Prostate gland (tissue), 2 donors: ENCODE measurements at regions not wholly inside any gene's neighbourhood (a gene's known extent, or its start where the extent isn't known, plus 50 kb on each side); places are given as distances from the start of the nearest gene placed in this dataset.

Source experiments
- DNase-seq: peaks from one replicate; pipeline ENCODE4 v3.0.0-alpha.2; 2019; ENCODE audit warnings: low spot score
- H3K27ac ChIP-seq, 2 donors: fragments of 200-600 bp; sonication (generic); 2 replicates each; pipeline ENCODE4 v1.5.1; 2017 to 2019
- H3K27me3 ChIP-seq: fragments of 200-600 bp; sonication (generic); replicated peaks from 2 replicates; pipeline ENCODE4 v1.5.1; 2019; ENCODE audit not compliant: insufficient read depth
- H3K36me3 ChIP-seq, 2 donors: fragments of 200-600 bp; sonication (generic); 1 replicate in 1 of 2; 2 replicates in 1 of 2; pipeline versions ENCODE4 v1.5.1 to v1.8.1; 2017 to 2019
- H3K4me1 ChIP-seq: fragments of 200-600 bp; sonication (generic); replicated peaks from 2 replicates; pipeline ENCODE4 v1.5.1; 2019
- H3K4me3 ChIP-seq, 2 donors: fragments of 200-600 bp; sonication (generic); 2 replicates each; pipeline ENCODE4 v1.5.1; 2017 to 2019
- H3K9me3 ChIP-seq: fragments of 200-600 bp; sonication (generic); 2 replicates; pipeline ENCODE4 v1.5.1; 2017
- POLR2A ChIP-seq: fragments of 450-650 bp; IDR thresholded peaks from one replicate; pipeline ENCODE4 v1.6.1; 2016; ENCODE audit warnings: antibody characterized with exemption, mild to moderate bottlenecking
- POLR2AphosphoS5 ChIP-seq: sonication (generic); formaldehyde crosslinking; IDR thresholded peaks from one replicate; pipeline ENCODE4 v1.6.1; 2017; ENCODE audit warnings: antibody characterized with exemption
- WGBS: methylation state at CpG from one replicate; pipeline ENCODE4 v1.1.5; 2018; 5-methylcytosine and 5-hydroxymethylcytosine counted together
- intact Hi-C: fragments of 100-400 bp; cut with DNase I; formaldehyde crosslinking; loops from one replicate; pipeline ENCODE4 v1.14.2; 2022
- TF ChIP-seq, protein P1 (sequence below), 4 experiments: fragments of 200-600 bp in 2 of 4; fragments of 450-650 bp in 2 of 4; sonication (generic) in 2 of 4; IDR thresholded peaks; 1 replicate in 3 of 4; 2 replicates in 1 of 4; pipeline ENCODE4 v1.5.1; 2016 to 2019; ENCODE audit warnings: antibody characterized with exemption in 4 of 4, mild to moderate bottlenecking in 2 of 4, moderate library complexity in 2 of 4

GRCh38 chr4:188423039-188423438, 283.8 kb downstream of the TRIML1 start:
- intact Hi-C loops: no loop called here
- Histone ChIP-seq H3K27ac (no peak overlapping the region), H3K4me1 (no peaks in the 10 kb centered on the region), H3K4me3 (no peak overlapping the region), H3K36me3 (no peaks in the 10 kb centered on the region), H3K27me3 (no peaks in the 10 kb centered on the region), H3K9me3 (no peaks in the 10 kb centered on the region)
- TF ChIP-seq POLR2AphosphoS5: no peak
- TF ChIP-seq POLR2A: no peak
- 81% methylated on average over 4 of the region's 4 CpGs for WGBS
- no peak for DNase-seq

DNA sequence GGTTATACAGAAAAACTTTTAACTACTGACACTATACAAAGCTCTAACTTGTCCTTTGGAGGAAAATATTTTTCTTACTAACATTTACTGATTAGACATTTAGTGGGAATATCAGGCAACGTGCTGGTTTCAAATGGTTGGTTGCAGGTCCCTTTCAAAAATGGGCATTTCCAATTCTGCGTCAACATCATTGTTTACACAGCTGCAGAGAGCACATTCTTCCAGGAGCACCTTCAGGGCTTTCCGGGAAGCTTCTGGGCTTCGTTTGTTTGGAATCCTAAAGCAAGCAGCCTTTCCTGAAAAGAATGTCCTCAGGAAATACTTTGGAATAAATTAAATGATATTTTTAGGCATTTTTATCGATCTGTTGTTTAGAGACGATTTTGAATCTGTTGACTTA, 289.7 kb downstream of the TRIML1 start:
- peak; percentile 28 for TF ChIP-seq POLR2AphosphoS5
- TF ChIP-seq, protein P1, sequence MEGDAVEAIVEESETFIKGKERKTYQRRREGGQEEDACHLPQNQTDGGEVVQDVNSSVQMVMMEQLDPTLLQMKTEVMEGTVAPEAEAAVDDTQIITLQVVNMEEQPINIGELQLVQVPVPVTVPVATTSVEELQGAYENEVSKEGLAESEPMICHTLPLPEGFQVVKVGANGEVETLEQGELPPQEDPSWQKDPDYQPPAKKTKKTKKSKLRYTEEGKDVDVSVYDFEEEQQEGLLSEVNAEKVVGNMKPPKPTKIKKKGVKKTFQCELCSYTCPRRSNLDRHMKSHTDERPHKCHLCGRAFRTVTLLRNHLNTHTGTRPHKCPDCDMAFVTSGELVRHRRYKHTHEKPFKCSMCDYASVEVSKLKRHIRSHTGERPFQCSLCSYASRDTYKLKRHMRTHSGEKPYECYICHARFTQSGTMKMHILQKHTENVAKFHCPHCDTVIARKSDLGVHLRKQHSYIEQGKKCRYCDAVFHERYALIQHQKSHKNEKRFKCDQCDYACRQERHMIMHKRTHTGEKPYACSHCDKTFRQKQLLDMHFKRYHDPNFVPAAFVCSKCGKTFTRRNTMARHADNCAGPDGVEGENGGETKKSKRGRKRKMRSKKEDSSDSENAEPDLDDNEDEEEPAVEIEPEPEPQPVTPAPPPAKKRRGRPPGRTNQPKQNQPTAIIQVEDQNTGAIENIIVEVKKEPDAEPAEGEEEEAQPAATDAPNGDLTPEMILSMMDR (IDR thresholded peaks at IDR 0.05): no peak
- no peak for DNase-seq
- H3K36me3 ChIP-seq: no peaks in the 10 kb centered on the region
- no peaks in the 10 kb centered on the region for H3K4me1 ChIP-seq
- no peak overlapping the region for H3K27ac ChIP-seq
- H3K4me3 ChIP-seq: no peak overlapping the region
- no peaks in the 10 kb centered on the region for H3K9me3 ChIP-seq
- H3K27me3 ChIP-seq: peaks cover 2% of the 10 kb centered on the region
- intact Hi-C loops: no loop called here
- 13% methylated on average over 6 of the region's 6 CpGs for WGBS

- TF ChIP-seq, protein P1 (IDR thresholded peaks at IDR 0.05): no peak
- no peak for TF ChIP-seq POLR2A
- no peak for TF ChIP-seq POLR2AphosphoS5
- DNase-seq: no peak
- Histone ChIP-seq H3K36me3 (no peaks in the 10 kb centered on the region), H3K27ac (no peak overlapping the region), H3K9me3 (no peaks in the 10 kb centered on the region), H3K4me1 (no peaks in the 10 kb centered on the region), H3K4me3 (no peak overlapping the region), H3K27me3 (peaks cover 2% of the 10 kb centered on the region)
- intact Hi-C loops: no loop called here
- 74% methylated on average over 5 of the region's 5 CpGs for WGBS
Observed at GRCh38 chr4:188429965-188430364, 290.7 kb downstream of the TRIML1 start.

DNA sequence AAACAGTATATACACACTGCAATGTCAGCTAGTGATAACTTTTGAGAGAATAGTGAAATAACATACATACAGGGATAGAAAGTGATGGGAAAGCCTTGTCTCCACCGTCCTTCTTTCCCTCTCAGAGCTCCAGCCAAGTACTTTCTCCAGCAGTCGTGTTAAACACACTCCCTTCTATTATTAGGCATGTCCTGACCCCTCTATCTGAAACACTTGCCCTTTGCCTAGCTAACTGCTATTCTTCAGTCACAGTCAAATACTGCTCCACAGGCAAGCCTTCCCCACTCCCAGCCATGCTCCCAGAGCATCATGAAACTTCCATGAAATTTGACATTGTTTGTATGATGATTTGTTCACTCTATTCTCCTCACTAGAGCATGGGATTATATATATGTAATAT, 291.1 kb downstream of the TRIML1 start:
- TF ChIP-seq, protein P1 (IDR thresholded peaks at IDR 0.05): no peak
- TF ChIP-seq POLR2AphosphoS5: no peak
- no peak for TF ChIP-seq POLR2A
- no peak overlapping the region for H3K27ac ChIP-seq
- 40% methylated on average over 2 of the region's 2 CpGs for WGBS
- no peaks in the 10 kb centered on the region for H3K4me1 ChIP-seq
- H3K9me3 ChIP-seq: no peaks in the 10 kb centered on the region
- peaks cover 2% of the 10 kb centered on the region for H3K27me3 ChIP-seq
- H3K36me3 ChIP-seq: no peaks in the 10 kb centered on the region
- intact Hi-C loops: no loop called here
- no peak overlapping the region for H3K4me3 ChIP-seq
- no peak for DNase-seq

GRCh38 chr4:188432328-188432727, 293.1 kb downstream of the TRIML1 start:
- intact Hi-C loops: no loop called here
- Histone ChIP-seq H3K27ac (no peak overlapping the region), H3K36me3 (no peaks in the 10 kb centered on the region), H3K4me1 (no peaks in the 10 kb centered on the region), H3K4me3 (no peak overlapping the region), H3K27me3 (peaks cover 2% of the 10 kb centered on the region), H3K9me3 (no peaks in the 10 kb centered on the region)
- WGBS: 88% methylated on average over 7 of the region's 7 CpGs
- TF ChIP-seq, protein P1 (IDR thresholded peaks at IDR 0.05): no peak
- TF ChIP-seq POLR2AphosphoS5 (no peak), POLR2A (no peak)
- DNase-seq: no peak
